ENCODE measurements at regions not wholly inside any gene's neighbourhood (a gene's known extent, or its start where the extent isn't known, plus 50 kb on each side); places are given as distances from the start of the nearest gene placed in this dataset.

GRCh38 chr3:109882144-109882543 lies 544.8 kb upstream of the DPPA4 start:
- TF ChIP-seq LEF1 (IDR thresholded peaks at IDR 0.05; ENCODE audit: borderline replicate concordance) (no peak), FOXM1 (IDR thresholded peaks at IDR 0.05; ENCODE audit: borderline replicate concordance) (no peak), FOXK2 (IDR thresholded peaks at IDR 0.05) (no peak), ELF4 (IDR thresholded peaks at IDR 0.05) (no peak), HDGF (IDR thresholded peaks at IDR 0.05; ENCODE audit: borderline replicate concordance) (no peak), L3MBTL2 (conservative IDR thresholded peaks at IDR 0.05) (no peak), TARDBP (IDR thresholded peaks at IDR 0.05) (no peak), BHLHE40 (IDR thresholded peaks at IDR 0.05; ENCODE audit: borderline replicate concordance) (no peak), FOXA1 (IDR thresholded peaks at IDR 0.05) (no peak), PKNOX1 (IDR thresholded peaks at IDR 0.05) (no peak), ARNT (IDR thresholded peaks at IDR 0.05) (no peak), SP1 (IDR thresholded peaks at IDR 0.05) (no peak), CTBP1 (IDR thresholded peaks at IDR 0.05; ENCODE audit: borderline replicate concordance) (no peak), NFRKB (IDR thresholded peaks at IDR 0.05) (no peak), SUZ12 (IDR thresholded peaks at IDR 0.05) (no peak), ZNF384 (IDR thresholded peaks at IDR 0.05) (no peak)
- DNase-seq (ENCODE audit: extremely low spot score) = no peak
- ChIA-PET POLR2A (no interaction called here), CTCF (no interaction called here)

GRCh38 chr3:109887293-109887692 lies 549.9 kb upstream of the DPPA4 start:
- no peak for DNase-seq (ENCODE audit: extremely low spot score)
- ChIA-PET CTCF (no interaction called here), POLR2A (no interaction called here)
- TF ChIP-seq ARNT (IDR thresholded peaks at IDR 0.05) = no peak
- no peak for TF ChIP-seq L3MBTL2 (conservative IDR thresholded peaks at IDR 0.05)
- TF ChIP-seq PKNOX1 (IDR thresholded peaks at IDR 0.05) = no peak
- TF ChIP-seq FOXA1 (IDR thresholded peaks at IDR 0.05) = no peak
- no peak for TF ChIP-seq ELF4 (IDR thresholded peaks at IDR 0.05)
- no peak for TF ChIP-seq NFRKB (IDR thresholded peaks at IDR 0.05)
- no peak for TF ChIP-seq CTBP1 (IDR thresholded peaks at IDR 0.05; ENCODE audit: borderline replicate concordance)
- no peak for TF ChIP-seq TARDBP (IDR thresholded peaks at IDR 0.05)
- no peak for TF ChIP-seq ZNF384 (IDR thresholded peaks at IDR 0.05)

- DNase-seq (ENCODE audit: extremely low spot score) = no peak
- TF ChIP-seq FOXA1 (IDR thresholded peaks at IDR 0.05) (no peak), BHLHE40 (IDR thresholded peaks at IDR 0.05; ENCODE audit: borderline replicate concordance) (no peak), ELF4 (IDR thresholded peaks at IDR 0.05) (no peak), ZNF384 (IDR thresholded peaks at IDR 0.05) (no peak), L3MBTL2 (conservative IDR thresholded peaks at IDR 0.05) (no peak), NFRKB (IDR thresholded peaks at IDR 0.05) (no peak), FOXM1 (IDR thresholded peaks at IDR 0.05; ENCODE audit: borderline replicate concordance) (no peak), FOXK2 (IDR thresholded peaks at IDR 0.05) (no peak), TARDBP (IDR thresholded peaks at IDR 0.05) (no peak)
- POLR2A ChIA-PET = no interaction called here
- CTCF ChIA-PET = no interaction called here
These were observed 550.7 kb upstream of the DPPA4 start for GRCh38 chr3:109888026-109888425.

GRCh38 chr3:109897734-109898133 lies 560.4 kb upstream of the DPPA4 start:
- ChIA-PET CTCF (no interaction called here), POLR2A (no interaction called here)
- no peak for TF ChIP-seq SUZ12 (IDR thresholded peaks at IDR 0.05)
- no peak for TF ChIP-seq CTBP1 (IDR thresholded peaks at IDR 0.05; ENCODE audit: borderline replicate concordance)
- no peak for TF ChIP-seq L3MBTL2 (conservative IDR thresholded peaks at IDR 0.05)
- no peak for TF ChIP-seq TARDBP (IDR thresholded peaks at IDR 0.05)
- no peak for TF ChIP-seq ARNT (IDR thresholded peaks at IDR 0.05)
- no peak for TF ChIP-seq ELF4 (IDR thresholded peaks at IDR 0.05)
- no peak for TF ChIP-seq PKNOX1 (IDR thresholded peaks at IDR 0.05)
- TF ChIP-seq LEF1 (IDR thresholded peaks at IDR 0.05; ENCODE audit: borderline replicate concordance) = no peak
- TF ChIP-seq SP1 (IDR thresholded peaks at IDR 0.05) = no peak
- TF ChIP-seq FOXM1 (IDR thresholded peaks at IDR 0.05; ENCODE audit: borderline replicate concordance) = no peak
- no peak for TF ChIP-seq BHLHE40 (IDR thresholded peaks at IDR 0.05; ENCODE audit: borderline replicate concordance)
- no peak for DNase-seq (ENCODE audit: extremely low spot score)

- ChIA-PET POLR2A (no interaction called here), CTCF (interaction anchor here (0.7 kb wide), 1 partner anchor 22 kb away, joined by 3 read pairs; no protein-coding TSS in a partner anchor)
- DNase-seq (ENCODE audit: extremely low spot score) = no peak
- TF ChIP-seq TARDBP (IDR thresholded peaks at IDR 0.05) (no peak), PKNOX1 (IDR thresholded peaks at IDR 0.05) (no peak), FOXM1 (IDR thresholded peaks at IDR 0.05; ENCODE audit: borderline replicate concordance) (no peak), ARNT (IDR thresholded peaks at IDR 0.05) (no peak), FOXK2 (IDR thresholded peaks at IDR 0.05) (no peak), HDGF (IDR thresholded peaks at IDR 0.05; ENCODE audit: borderline replicate concordance) (no peak), BHLHE40 (IDR thresholded peaks at IDR 0.05; ENCODE audit: borderline replicate concordance) (no peak), CTBP1 (IDR thresholded peaks at IDR 0.05; ENCODE audit: borderline replicate concordance) (no peak), SP1 (IDR thresholded peaks at IDR 0.05) (no peak), NFRKB (IDR thresholded peaks at IDR 0.05) (no peak), ZNF384 (IDR thresholded peaks at IDR 0.05) (no peak)
These were observed 562.6 kb upstream of the DPPA4 start for GRCh38 chr3:109899925-109900324.

- CTCF ChIA-PET = no interaction called here
- no peak for DNase-seq (ENCODE audit: extremely low spot score)
- POLR2A ChIA-PET = no interaction called here
- TF ChIP-seq FOXA1 (IDR thresholded peaks at IDR 0.05) = no peak
- TF ChIP-seq SUZ12 (IDR thresholded peaks at IDR 0.05) = no peak
- TF ChIP-seq BHLHE40 (IDR thresholded peaks at IDR 0.05; ENCODE audit: borderline replicate concordance) = no peak
- TF ChIP-seq L3MBTL2 (conservative IDR thresholded peaks at IDR 0.05) = no peak
- no peak for TF ChIP-seq SP1 (IDR thresholded peaks at IDR 0.05)
- TF ChIP-seq CTBP1 (IDR thresholded peaks at IDR 0.05; ENCODE audit: borderline replicate concordance) = no peak
- TF ChIP-seq TARDBP (IDR thresholded peaks at IDR 0.05) = no peak
- no peak for TF ChIP-seq NFRKB (IDR thresholded peaks at IDR 0.05)
- no peak for TF ChIP-seq LEF1 (IDR thresholded peaks at IDR 0.05; ENCODE audit: borderline replicate concordance)
- TF ChIP-seq FOXM1 (IDR thresholded peaks at IDR 0.05; ENCODE audit: borderline replicate concordance) = no peak
- TF ChIP-seq ARNT (IDR thresholded peaks at IDR 0.05) = no peak
- no peak for TF ChIP-seq ZNF384 (IDR thresholded peaks at IDR 0.05)
- no peak for TF ChIP-seq PKNOX1 (IDR thresholded peaks at IDR 0.05)
- TF ChIP-seq HDGF (IDR thresholded peaks at IDR 0.05; ENCODE audit: borderline replicate concordance) = no peak
- TF ChIP-seq FOXK2 (IDR thresholded peaks at IDR 0.05) = no peak
- no peak for TF ChIP-seq ELF4 (IDR thresholded peaks at IDR 0.05)
These were observed 563.4 kb upstream of the DPPA4 start for GRCh38 chr3:109900783-109901182.

All from HEK293T (cell line).